Keratinocyte (primary cell): ENCODE measurements at regions not wholly inside any gene's neighbourhood (a gene's known extent, or its start where the extent isn't known, plus 50 kb on each side); places are given as distances from the start of the nearest gene placed in this dataset.

Source experiments
- EZH2 ChIP-seq: IDR thresholded peaks from one replicate; pipeline ENCODE4 v1.6.1; 2012; ENCODE audit warnings: inconsistent platforms, mild to moderate bottlenecking, low read length, moderate library complexity
- TF ChIP-seq, protein P1 (sequence below), 3 experiments: IDR thresholded peaks in 1 of 3; conservative IDR thresholded peaks in 1 of 3; optimal IDR thresholded peaks in 1 of 3; 2 replicates in 2 of 3; 3 replicates in 1 of 3; pipeline versions ENCODE3 to v1.5.1; 2011; ENCODE audit warnings: low read length in 3 of 3, mild to moderate bottlenecking in 3 of 3, moderate library complexity in 2 of 3, control low read depth in 1 of 3, inconsistent platforms in 1 of 3; ENCODE audit not compliant: insufficient read depth in 2 of 3; ENCODE audit errors: extremely low read depth in 1 of 3

- no peak for TF ChIP-seq EZH2
- TF ChIP-seq, protein P1, sequence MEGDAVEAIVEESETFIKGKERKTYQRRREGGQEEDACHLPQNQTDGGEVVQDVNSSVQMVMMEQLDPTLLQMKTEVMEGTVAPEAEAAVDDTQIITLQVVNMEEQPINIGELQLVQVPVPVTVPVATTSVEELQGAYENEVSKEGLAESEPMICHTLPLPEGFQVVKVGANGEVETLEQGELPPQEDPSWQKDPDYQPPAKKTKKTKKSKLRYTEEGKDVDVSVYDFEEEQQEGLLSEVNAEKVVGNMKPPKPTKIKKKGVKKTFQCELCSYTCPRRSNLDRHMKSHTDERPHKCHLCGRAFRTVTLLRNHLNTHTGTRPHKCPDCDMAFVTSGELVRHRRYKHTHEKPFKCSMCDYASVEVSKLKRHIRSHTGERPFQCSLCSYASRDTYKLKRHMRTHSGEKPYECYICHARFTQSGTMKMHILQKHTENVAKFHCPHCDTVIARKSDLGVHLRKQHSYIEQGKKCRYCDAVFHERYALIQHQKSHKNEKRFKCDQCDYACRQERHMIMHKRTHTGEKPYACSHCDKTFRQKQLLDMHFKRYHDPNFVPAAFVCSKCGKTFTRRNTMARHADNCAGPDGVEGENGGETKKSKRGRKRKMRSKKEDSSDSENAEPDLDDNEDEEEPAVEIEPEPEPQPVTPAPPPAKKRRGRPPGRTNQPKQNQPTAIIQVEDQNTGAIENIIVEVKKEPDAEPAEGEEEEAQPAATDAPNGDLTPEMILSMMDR (optimal IDR thresholded peaks at IDR 0.05 in 1 of 3, IDR thresholded peaks at IDR 0.05 in 1 of 3, conservative IDR thresholded peaks at IDR 0.05 in 1 of 3; ENCODE audit: extremely low read depth in 1 of 3, insufficient read depth in 2 of 3, low read length in 3 of 3) = no peak
Measured at GRCh38 chr2:121872651-121873050, 117.2 kb downstream of the TSN start.
